KMS-11 (cell line): ENCODE measurements at regions not wholly inside any gene's neighbourhood (a gene's known extent, or its start where the extent isn't known, plus 50 kb on each side); places are given as distances from the start of the nearest gene placed in this dataset.
"Not testable (repeated sequence)": the region's sequence is repeated elsewhere in the genome, so short reads cannot be mapped to it uniquely, and the experiment has no call there.

ENCODE experiments used
- H2AFZ ChIP-seq: fragments of 200-600 bp; sonication (generic); 2 replicates; pipeline ENCODE4 v1.6.1; 2016; ENCODE audit warnings: antibody characterized with exemption, mixed run types, low read depth
- H3K27ac ChIP-seq: fragments of 200-600 bp; sonication (generic); 2 replicates; pipeline ENCODE4 v1.6.1; 2016; ENCODE audit warnings: mild to moderate bottlenecking, mixed run types
- H3K27me3 ChIP-seq: fragments of 200-600 bp; sonication (generic); 2 replicates; pipeline ENCODE4 v1.6.1; 2017; ENCODE audit warnings: mild to moderate bottlenecking, low read depth, mixed run types, moderate library complexity; ENCODE audit not compliant: insufficient read depth
- H3K36me3 ChIP-seq: fragments of 200-600 bp; sonication (generic); 2 replicates; pipeline ENCODE4 v1.6.1; 2017; ENCODE audit warnings: mild to moderate bottlenecking, mixed run types; ENCODE audit not compliant: insufficient read depth
- H3K4me1 ChIP-seq: fragments of 200-600 bp; sonication (generic); 2 replicates; pipeline ENCODE4 v1.6.1; 2016; ENCODE audit warnings: mild to moderate bottlenecking, low read depth, mixed run types; ENCODE audit not compliant: poor library complexity, severe bottlenecking
- H3K4me2 ChIP-seq: fragments of 200-600 bp; sonication (generic); 2 replicates; pipeline ENCODE4 v1.7.0; 2016; ENCODE audit warnings: mild to moderate bottlenecking, mixed run types
- H3K4me3 ChIP-seq: fragments of 200-600 bp; sonication (generic); IDR thresholded peaks from 2 replicates; pipeline ENCODE4 v1.6.1; 2017; ENCODE audit warnings: low read depth, low read length, mixed read lengths; ENCODE audit not compliant: insufficient read depth
- H3K79me2 ChIP-seq: fragments of 200-600 bp; sonication (generic); 2 replicates; pipeline ENCODE4 v1.6.1; 2016; ENCODE audit warnings: low read depth, mixed run types; ENCODE audit not compliant: insufficient read depth
- H3K9ac ChIP-seq: fragments of 200-600 bp; sonication (generic); 2 replicates; pipeline ENCODE4 v1.6.1; 2016; ENCODE audit warnings: mild to moderate bottlenecking, mixed run types
- H4K20me1 ChIP-seq: fragments of 200-600 bp; sonication (generic); 2 replicates; pipeline ENCODE4 v1.6.1; 2016; ENCODE audit warnings: mild to moderate bottlenecking, mixed run types; ENCODE audit not compliant: insufficient read depth
- CTCF ChIP-seq: fragments of 200-600 bp; sonication (generic); conservative IDR thresholded peaks from 2 replicates; pipeline ENCODE4 v1.6.1; 2017; ENCODE audit warnings: low read depth, mild to moderate bottlenecking, antibody characterized with exemption, low read length, moderate library complexity, mixed read lengths

GRCh38 chr11:87575088-87575487, 537.4 kb downstream of the TMEM135 start:
- no peaks in the 10 kb centered on the region for H3K4me1 ChIP-seq
- no peaks in the 10 kb centered on the region for H3K79me2 ChIP-seq
- no peaks in the 10 kb centered on the region for H3K27me3 ChIP-seq
- no peak overlapping the region for H3K9ac ChIP-seq
- no peak overlapping the region for H2AFZ ChIP-seq
- no peak for TF ChIP-seq CTCF
- no peak overlapping the region for H3K27ac ChIP-seq
- no peaks in the 10 kb centered on the region for H3K36me3 ChIP-seq
- H3K4me2 ChIP-seq: no peak overlapping the region
- no peaks in the 10 kb centered on the region for H4K20me1 ChIP-seq
- no peak overlapping the region for H3K4me3 ChIP-seq

DNA sequence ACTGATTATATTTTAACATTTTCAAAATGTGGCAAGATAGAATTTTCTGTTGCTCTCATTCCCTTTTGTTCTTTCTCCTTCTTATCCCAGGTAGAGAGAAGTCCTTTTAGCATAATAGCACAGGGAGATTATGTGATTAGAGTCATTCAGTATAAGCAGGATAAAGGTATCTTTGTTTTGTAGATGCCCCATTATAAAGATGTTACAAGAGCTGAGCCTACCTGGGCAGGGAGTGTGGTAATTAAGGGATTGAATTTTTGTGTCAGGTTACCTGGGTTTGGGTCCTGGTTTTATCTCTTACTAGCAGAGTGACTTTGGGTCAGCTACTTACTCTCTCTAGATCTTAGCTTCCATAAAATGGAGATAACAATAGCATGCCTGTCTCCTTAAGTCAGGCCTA, 536.5 kb downstream of the TMEM135 start:
- no peak overlapping the region for H3K9ac ChIP-seq
- H3K4me1 ChIP-seq: no peaks in the 10 kb centered on the region
- no peaks in the 10 kb centered on the region for H3K79me2 ChIP-seq
- no peak overlapping the region for H3K4me3 ChIP-seq
- H3K27ac ChIP-seq: no peak overlapping the region
- no peaks in the 10 kb centered on the region for H4K20me1 ChIP-seq
- no peak overlapping the region for H2AFZ ChIP-seq
- no peaks in the 10 kb centered on the region for H3K36me3 ChIP-seq
- no peak overlapping the region for H3K4me2 ChIP-seq
- TF ChIP-seq CTCF: no peak
- no peaks in the 10 kb centered on the region for H3K27me3 ChIP-seq

DNA sequence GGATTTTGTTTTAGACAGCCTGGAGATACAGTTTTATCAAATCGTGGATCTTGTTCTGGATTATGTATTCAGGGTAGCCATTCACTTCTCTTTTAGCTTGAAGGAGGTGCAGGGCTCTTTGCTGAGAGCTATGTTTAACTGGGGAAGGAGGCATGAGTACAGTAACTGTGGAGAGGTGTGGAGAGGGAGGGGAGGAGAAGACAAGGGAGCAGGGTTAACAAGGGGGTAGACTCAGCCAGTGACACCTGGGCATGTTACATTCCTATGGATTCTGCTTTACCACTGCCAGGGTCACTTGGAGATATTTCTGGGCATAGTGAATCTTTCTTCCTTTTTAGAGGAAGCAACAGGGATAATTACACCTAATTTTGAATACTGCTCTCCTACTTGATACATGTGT, 536.0 kb downstream of the TMEM135 start:
- no peak for TF ChIP-seq CTCF
- H3K4me2 ChIP-seq: no peak overlapping the region
- no peaks in the 10 kb centered on the region for H3K36me3 ChIP-seq
- H3K27ac ChIP-seq: no peak overlapping the region
- no peak overlapping the region for H3K4me3 ChIP-seq
- H4K20me1 ChIP-seq: no peaks in the 10 kb centered on the region
- no peak overlapping the region for H2AFZ ChIP-seq
- no peaks in the 10 kb centered on the region for H3K79me2 ChIP-seq
- no peaks in the 10 kb centered on the region for H3K4me1 ChIP-seq
- H3K9ac ChIP-seq: no peak overlapping the region
- no peaks in the 10 kb centered on the region for H3K27me3 ChIP-seq

GRCh38 chr11:87572881-87573280, 535.1 kb downstream of the TMEM135 start:
- H3K4me1 ChIP-seq: no peaks in the 10 kb centered on the region
- no peak overlapping the region for H3K9ac ChIP-seq
- no peak overlapping the region for H3K4me2 ChIP-seq
- H2AFZ ChIP-seq: no peak overlapping the region
- H3K4me3 ChIP-seq: no peak overlapping the region
- H3K27me3 ChIP-seq: no peaks in the 10 kb centered on the region
- H3K27ac ChIP-seq: no peak overlapping the region
- TF ChIP-seq CTCF: no peak
- H3K79me2 ChIP-seq: no peaks in the 10 kb centered on the region
- H4K20me1 ChIP-seq: no peaks in the 10 kb centered on the region
- H3K36me3 ChIP-seq: no peaks in the 10 kb centered on the region

- TF ChIP-seq CTCF: no peak
- no peak overlapping the region for H3K4me3 ChIP-seq
- no peaks in the 10 kb centered on the region for H3K36me3 ChIP-seq
- H3K4me1 ChIP-seq: no peaks in the 10 kb centered on the region
- H3K27ac ChIP-seq: no peak overlapping the region
- no peaks in the 10 kb centered on the region for H3K27me3 ChIP-seq
- H3K9ac ChIP-seq: no peak overlapping the region
- no peaks in the 10 kb centered on the region for H4K20me1 ChIP-seq
- H3K4me2 ChIP-seq: no peak overlapping the region
- no peak overlapping the region for H2AFZ ChIP-seq
- H3K79me2 ChIP-seq: no peaks in the 10 kb centered on the region
Measured at GRCh38 chr11:87560352-87560751, 522.6 kb downstream of the TMEM135 start.

GRCh38 chr11:87559852-87560251, 522.1 kb downstream of the TMEM135 start:
- H3K9ac ChIP-seq, H4K20me1 ChIP-seq, H3K36me3 ChIP-seq, H3K27me3 ChIP-seq, H3K4me1 ChIP-seq, H3K4me2 ChIP-seq, H3K27ac ChIP-seq, H3K4me3 ChIP-seq, H3K79me2 ChIP-seq, H2AFZ ChIP-seq: not testable (repeated sequence)
